Spinal cord (tissue), 9 donors: ENCODE measurements at regions not wholly inside any gene's neighbourhood (a gene's known extent, or its start where the extent isn't known, plus 50 kb on each side); places are given as distances from the start of the nearest gene placed in this dataset.
"Not testable (repeated sequence)": the region's sequence is repeated elsewhere in the genome, so short reads cannot be mapped to it uniquely, and the experiment has no call there.

Experiments
- DNase-seq, 6 donors: peaks; one replicate each; pipeline versions ENCODE4 v3.0.0 to v3.0.0-alpha.2; 2013 to 2015; ENCODE audit warnings: low spot score in 6 of 6, low read depth in 4 of 6
- H3K27ac ChIP-seq: one replicate; pipeline ENCODE4 v1.5.1; 2013; ENCODE audit warnings: low read depth, low read length, control low read depth
- H3K27me3 ChIP-seq: one replicate; pipeline ENCODE4 v1.6.1; 2013; ENCODE audit warnings: low read length; ENCODE audit not compliant: control insufficient read depth, insufficient read depth
- H3K36me3 ChIP-seq: one replicate; pipeline ENCODE4 v1.6.1; 2013; ENCODE audit warnings: low read length; ENCODE audit not compliant: control insufficient read depth, insufficient read depth
- H3K4me1 ChIP-seq: one replicate; pipeline ENCODE4 v1.6.1; 2013; ENCODE audit warnings: low read length; ENCODE audit not compliant: control insufficient read depth, insufficient read depth
- H3K4me3 ChIP-seq: one replicate; pipeline ENCODE4 v1.5.1; 2013; ENCODE audit warnings: low read depth, low read length, control low read depth
- H3K9me3 ChIP-seq: one replicate; pipeline ENCODE4 v1.6.1; 2013; ENCODE audit warnings: low read length; ENCODE audit not compliant: control insufficient read depth, insufficient read depth
- WGBS: methylation state at CpG from one replicate; pipeline ENCODE4 v1.1.5; 2013; ENCODE audit warnings: missing lambda C conversion rate; ENCODE audit not compliant: insufficient coverage; 5-methylcytosine and 5-hydroxymethylcytosine counted together
- donor health status: healthy.

DNA sequence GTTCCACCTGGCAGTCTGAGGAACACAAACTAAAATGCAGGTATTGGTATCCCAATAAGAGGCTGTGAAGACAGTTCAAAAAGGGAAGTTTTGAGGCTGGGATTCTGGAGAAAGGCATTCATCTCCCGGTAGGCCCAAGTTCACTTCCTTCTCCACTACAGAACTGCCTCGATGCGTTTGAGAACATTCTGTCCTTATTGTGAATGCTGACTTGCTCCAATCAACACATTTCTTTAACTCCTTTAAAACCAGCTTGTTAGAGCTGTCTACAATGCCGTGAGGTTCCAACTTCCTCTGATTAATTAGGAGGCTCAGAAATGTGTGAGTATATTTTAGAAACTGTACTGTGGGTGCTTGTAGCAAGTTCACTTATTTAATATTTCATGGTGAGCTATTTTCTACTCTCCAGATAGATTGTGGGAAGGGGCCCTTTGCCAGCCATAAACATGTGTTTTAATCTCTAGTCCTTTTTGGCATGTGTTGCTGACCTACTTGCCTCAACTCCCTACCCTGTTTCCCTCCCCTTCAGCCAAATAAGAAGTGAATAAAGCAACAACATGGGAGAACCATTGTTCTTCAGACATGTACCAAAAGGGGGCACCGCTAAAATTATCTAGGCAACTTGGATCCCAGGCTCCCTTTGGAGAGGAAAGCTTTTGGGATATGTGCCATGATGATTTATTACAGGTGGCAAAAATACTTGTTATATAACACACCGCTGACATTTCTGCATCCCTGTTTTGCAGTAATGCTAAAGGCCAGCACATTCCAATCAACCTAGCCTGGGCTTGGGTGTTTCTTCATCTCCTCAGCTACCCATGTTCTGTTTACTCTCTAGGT, 245.6 kb downstream of the BLID start:
- Histone ChIP-seq H3K4me1 (peaks cover 2% of the 10 kb centered on the region), H3K27me3 (no peaks in the 10 kb centered on the region), H3K27ac (no peak overlapping the region), H3K36me3 (no peaks in the 10 kb centered on the region), H3K9me3 (no peaks in the 10 kb centered on the region), H3K4me3 (no peak overlapping the region)
- WGBS, result 100% methylated on average over 1 of the region's 6 CpGs
- DNase-seq, result peak in 1 of 6 donors; percentile 46

DNA sequence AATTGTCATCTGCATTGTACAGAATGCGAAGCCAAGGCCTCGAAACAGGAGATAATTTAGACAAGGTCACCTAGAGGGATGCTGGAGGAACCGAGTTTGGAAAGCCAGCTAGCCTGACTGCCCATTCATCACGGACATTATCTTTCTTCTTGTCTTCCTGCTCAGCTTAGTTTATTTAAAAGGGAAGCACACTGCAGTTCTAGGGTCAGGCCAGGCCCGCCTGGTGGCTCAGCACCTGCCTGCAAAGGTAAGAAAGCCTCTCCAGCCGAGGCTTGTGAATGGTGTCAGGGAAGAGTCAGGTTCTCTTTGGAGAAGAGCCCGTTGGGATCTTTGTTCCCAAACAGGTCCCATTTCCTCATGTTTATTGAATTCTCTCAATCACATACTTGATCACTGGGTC, 246.5 kb downstream of the BLID start:
- Histone ChIP-seq H3K27ac (no peak overlapping the region), H3K9me3 (no peaks in the 10 kb centered on the region), H3K27me3 (no peaks in the 10 kb centered on the region), H3K4me1 (peaks cover 2% of the 10 kb centered on the region), H3K4me3 (no peak overlapping the region), H3K36me3 (no peaks in the 10 kb centered on the region)
- WGBS, result 81% methylated on average over 5 of the region's 7 CpGs
- DNase-seq, result no peak

DNA sequence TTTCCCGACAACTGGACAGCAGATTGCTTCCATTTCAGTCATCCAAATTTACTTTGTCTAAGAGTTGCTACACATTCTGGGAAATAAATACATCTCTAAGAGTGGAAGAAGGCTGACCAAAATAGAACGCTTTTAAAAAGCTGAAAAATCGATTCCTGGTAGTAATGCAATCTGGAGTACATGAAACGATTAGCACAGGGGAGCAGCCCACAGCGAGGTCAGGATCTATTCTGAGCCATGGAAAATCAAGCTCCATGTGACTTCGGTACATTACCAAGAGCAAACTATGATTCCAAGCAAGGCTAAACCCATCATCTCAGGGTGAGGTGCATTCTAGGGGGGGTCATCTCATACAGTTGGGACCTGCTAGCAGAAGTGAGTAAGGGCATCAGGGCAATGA, 249.3 kb downstream of the BLID start:
- Histone ChIP-seq H3K9me3 (no peaks in the 10 kb centered on the region), H3K4me1 (peaks cover 2% of the 10 kb centered on the region), H3K36me3 (no peaks in the 10 kb centered on the region), H3K27ac (no peak overlapping the region), H3K27me3 (no peaks in the 10 kb centered on the region), H3K4me3 (no peak overlapping the region)
- DNase-seq, result peak in 1 of 6 donors; percentile 29
- 86% methylated on average over 4 of the region's 6 CpGs for WGBS

DNA sequence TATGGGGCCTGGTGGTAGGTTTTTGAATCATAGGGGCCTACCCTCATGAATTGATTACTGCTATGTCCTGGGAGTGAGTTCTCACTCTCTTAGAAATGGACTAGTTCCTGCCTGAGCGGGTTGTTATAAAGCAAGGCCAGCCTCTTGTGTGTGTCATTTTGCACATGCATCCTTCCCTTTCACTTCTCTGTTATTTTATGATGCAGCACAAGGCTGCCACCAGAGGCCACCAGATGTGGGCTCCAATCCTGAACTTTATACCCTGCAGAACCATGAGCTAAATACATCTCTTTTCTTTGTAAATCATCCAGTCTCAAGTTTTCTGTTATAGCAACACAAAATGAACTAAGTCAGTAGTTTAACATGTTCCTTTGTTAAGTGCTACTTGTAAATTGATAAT, 251.4 kb downstream of the BLID start:
- Histone ChIP-seq H3K27me3 (no peaks in the 10 kb centered on the region), H3K27ac (no peak overlapping the region), H3K4me3 (no peak overlapping the region), H3K4me1 (peaks cover 2% of the 10 kb centered on the region), H3K36me3 (no peaks in the 10 kb centered on the region), H3K9me3 (no peaks in the 10 kb centered on the region)
- 86% methylated on average over 1 of the region's 1 CpG for WGBS
- DNase-seq, result no peak

DNA sequence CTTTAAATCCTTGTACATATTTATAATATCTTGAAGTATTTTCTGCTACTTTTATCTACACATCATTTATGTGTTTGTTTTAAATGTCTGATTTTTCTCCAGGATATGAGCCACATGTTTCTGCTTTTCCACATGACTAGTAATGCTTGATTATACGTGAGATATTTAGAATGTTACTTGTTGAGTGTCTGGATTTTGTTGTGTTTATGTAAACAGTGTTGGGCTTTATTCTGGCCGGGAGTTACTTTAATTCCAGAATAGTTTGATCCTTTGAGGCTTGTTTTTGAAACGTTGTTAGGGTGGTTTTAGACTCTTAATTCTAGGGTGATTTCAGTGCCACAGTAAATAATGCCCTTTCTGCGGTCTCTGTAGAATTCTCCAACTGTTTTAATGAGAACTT, 252.9 kb downstream of the BLID start:
- 100% methylated on average over 3 of the region's 4 CpGs for WGBS

DNA sequence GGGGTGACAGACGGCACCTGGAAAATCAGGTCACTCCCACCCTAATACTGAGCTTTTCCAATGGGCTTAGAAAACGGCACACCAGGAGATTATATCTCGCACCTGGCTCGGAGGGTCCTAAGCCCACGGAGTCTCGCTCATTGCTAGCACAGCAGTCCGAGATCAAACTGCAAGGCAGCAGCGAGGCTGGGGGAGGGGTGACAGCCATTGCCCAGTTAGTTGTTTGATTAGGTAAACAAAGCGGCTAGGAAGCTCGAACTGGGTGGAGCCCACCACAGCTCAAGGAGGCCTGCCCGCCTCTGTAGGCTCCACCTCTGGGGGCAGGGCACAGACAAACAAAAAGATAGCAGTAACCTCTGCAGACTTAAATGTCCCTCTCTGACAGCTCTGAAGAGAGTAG, 260.9 kb downstream of the BLID start:
- 99% methylated on average over 8 of the region's 11 CpGs for WGBS
- not testable (repeated sequence) for H3K9me3 ChIP-seq, H3K27me3 ChIP-seq, H3K36me3 ChIP-seq, H3K27ac ChIP-seq, H3K4me3 ChIP-seq, H3K4me1 ChIP-seq, DNase-seq

More for the DNA sequence above, 252.9 kb downstream of the BLID start:
- Histone ChIP-seq H3K4me3 (no peak overlapping the region), H3K27ac (no peak overlapping the region), H3K27me3 (no peaks in the 10 kb centered on the region), H3K9me3 (no peaks in the 10 kb centered on the region), H3K4me1 (no peaks in the 10 kb centered on the region), H3K36me3 (no peaks in the 10 kb centered on the region)
- DNase-seq, result no peak

DNA sequence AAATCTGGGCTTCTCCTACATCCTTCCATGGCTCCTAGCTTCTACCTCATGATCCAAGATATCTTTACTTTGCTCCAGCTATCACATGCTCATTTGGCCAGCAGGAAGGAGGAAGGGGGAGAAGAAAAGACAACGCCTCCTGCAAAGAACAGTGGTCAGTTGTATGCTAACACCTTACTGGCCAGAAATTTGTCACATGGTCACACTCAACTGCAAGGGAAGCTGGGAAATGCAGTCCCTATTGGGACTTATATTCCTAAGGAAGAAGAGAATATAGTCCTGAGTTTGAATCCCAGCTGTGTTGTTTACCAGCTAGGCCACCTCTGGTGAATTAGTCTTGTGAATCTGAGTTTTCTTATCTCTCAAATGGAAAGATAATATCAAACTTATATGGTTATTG, 272.0 kb downstream of the BLID start:
- H3K9me3 ChIP-seq, result peaks cover 2% of the 10 kb centered on the region
- H3K27me3 ChIP-seq, result no peaks in the 10 kb centered on the region
- no peaks in the 10 kb centered on the region for H3K36me3 ChIP-seq
- no peak for DNase-seq
- WGBS, result no CpG with 5 or more reads among the region's 1 CpG
- no peak overlapping the region for H3K27ac ChIP-seq
- H3K4me1 ChIP-seq, result peaks cover 4% of the 10 kb centered on the region
- no peak overlapping the region for H3K4me3 ChIP-seq

DNA sequence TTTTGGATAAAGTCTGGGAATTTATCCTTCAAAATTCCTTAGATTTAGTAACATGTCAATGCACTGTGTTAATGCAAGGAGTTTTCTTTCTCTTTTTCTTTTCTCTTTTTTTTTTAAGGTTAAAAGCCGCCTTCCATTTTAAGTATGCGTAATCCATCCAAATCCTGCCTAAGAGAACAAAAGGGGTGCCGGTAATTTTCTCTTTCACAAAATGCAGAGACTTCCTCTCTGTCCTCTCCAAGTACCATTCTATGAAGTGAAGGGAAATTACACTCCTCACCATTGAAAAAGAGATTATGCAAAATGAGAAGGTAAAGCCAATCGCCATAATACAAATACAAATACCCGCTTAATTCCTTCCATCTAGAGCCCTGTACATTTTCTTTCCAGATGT, 273.8 kb downstream of the BLID start:
- Histone ChIP-seq H3K27me3 (no peaks in the 10 kb centered on the region), H3K9me3 (no peaks in the 10 kb centered on the region), H3K4me3 (no peak overlapping the region), H3K27ac (peak overlapping the region; percentile 43), H3K36me3 (no peaks in the 10 kb centered on the region), H3K4me1 (peaks cover 4% of the 10 kb centered on the region)
- peak in 2 of 6 donors; percentile 18 to 49 for DNase-seq
- WGBS, result 20% methylated on average over 1 of the region's 5 CpGs

DNA sequence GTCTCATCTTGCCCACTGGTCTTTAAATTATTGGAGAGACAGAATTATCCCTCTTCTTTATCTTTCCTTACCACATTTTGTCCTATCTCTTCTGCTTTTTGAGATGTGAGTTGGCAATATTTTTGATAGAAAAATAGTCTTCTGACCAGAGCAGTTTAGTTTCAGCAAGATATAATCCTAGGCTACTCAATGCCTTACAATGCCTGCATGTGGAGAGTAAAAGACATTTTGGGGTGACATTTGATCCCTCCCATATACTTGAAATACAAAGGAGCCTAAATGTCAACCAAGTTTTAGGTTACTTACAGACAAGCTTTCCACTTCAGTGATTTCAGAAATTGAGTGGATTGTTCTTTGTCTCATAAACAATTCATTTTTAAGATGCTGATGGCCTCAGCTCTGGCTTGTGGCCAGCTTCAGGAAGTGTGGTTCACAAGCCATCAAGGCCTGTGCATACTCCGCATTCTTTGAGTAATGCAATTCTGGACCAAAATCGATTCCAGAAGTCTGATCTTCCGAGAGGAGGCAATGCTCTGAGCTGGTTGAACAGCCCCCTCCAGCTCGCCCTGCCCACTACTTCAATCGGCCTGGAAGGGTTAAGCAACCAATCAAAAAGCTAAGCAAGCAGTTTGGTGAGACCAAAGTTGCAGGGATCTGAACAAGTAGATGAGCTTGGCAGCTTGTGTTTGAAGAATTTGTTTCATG, 274.4 kb downstream of the BLID start:
- Histone ChIP-seq H3K27me3 (no peaks in the 10 kb centered on the region), H3K9me3 (no peaks in the 10 kb centered on the region), H3K4me1 (peaks cover 4% of the 10 kb centered on the region), H3K36me3 (no peaks in the 10 kb centered on the region), H3K27ac (peak overlapping the region; percentile 43), H3K4me3 (no peak overlapping the region)
- peak in 2 of 6 donors; percentile 18 to 37 for DNase-seq
- WGBS, result 68% methylated on average over 5 of the region's 5 CpGs

DNA sequence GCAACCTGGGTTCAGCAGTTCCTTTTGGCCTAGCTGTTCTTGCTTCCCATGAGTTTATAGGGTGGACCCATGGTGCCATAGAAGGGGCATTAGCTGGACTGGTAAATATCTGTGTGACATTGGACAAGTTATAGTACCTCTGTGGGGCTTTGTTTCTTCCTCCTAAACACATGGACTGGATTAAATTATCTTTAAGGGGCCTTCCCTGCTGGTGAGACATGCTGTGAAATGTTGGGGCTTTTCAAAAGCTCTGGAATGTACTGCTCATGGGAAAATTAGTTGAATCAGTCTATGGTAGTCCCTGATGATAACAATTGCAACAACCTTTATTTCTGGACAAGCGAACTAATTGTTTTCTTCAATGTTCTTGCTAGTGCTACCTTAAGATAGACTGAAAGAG, 276.2 kb downstream of the BLID start:
- WGBS, result no CpG with 5 or more reads among the region's 1 CpG
- no peaks in the 10 kb centered on the region for H3K9me3 ChIP-seq
- no peaks in the 10 kb centered on the region for H3K36me3 ChIP-seq
- DNase-seq, result no peak
- no peaks in the 10 kb centered on the region for H3K27me3 ChIP-seq
- no peak overlapping the region for H3K4me3 ChIP-seq
- H3K4me1 ChIP-seq, result peaks cover 4% of the 10 kb centered on the region
- no peak overlapping the region for H3K27ac ChIP-seq
